GM08714 (cell line): ENCODE measurements at regions not wholly inside any gene's neighbourhood (a gene's known extent, or its start where the extent isn't known, plus 50 kb on each side); places are given as distances from the start of the nearest gene placed in this dataset.

Experiments
- H3K4me3 ChIP-seq: fragments of 200-500 bp; sonication (Bioruptor generic); 2 replicates; pipeline ENCODE4 v1.5.1; 2014; ENCODE audit warnings: mild to moderate bottlenecking, low read length, inconsistent platforms
- ZNF274 ChIP-seq: IDR thresholded peaks from 2 replicates; pipeline ENCODE4 v1.6.1; 2012; ENCODE audit warnings: mild to moderate bottlenecking, low read depth, low read length

DNA sequence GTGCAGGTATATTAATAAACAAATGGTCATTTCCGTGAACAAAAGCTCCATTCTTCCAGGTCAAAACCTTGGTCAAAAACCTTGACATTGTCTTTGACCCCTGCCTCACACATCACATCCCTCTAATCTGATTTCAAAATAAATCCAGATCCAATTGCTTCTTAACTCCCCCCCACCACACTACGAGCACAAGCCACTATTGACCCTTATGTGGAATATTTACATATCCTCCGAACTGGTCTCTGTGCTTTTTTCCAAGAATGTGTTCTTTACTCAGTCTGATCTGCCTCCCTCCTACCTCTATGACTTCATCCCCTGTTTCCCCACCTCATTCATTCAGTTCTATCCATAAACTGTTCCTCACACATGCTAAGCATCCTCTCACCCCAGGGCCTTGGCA, 313.6 kb upstream of the NPVF start:
- no peak for TF ChIP-seq ZNF274
- no peak overlapping the region for H3K4me3 ChIP-seq

DNA sequence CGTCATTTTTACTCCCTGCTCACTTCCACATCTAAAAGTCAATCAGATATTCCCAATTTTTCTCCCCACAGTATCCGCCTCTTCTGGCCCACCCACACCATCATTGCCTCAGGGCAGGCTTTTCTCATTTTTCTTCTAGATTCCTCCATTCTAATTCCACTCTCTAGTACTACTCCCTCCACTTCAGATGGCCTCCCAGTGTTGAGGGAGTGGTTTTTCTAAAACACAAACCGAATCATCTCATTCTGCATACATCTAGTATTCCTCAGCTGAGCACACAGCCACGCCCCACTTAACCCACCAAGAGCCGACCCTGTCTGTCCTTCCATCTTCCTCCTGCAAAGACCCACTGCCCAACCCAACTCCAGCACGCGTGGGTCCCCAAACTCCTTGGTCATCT, 314.9 kb upstream of the NPVF start:
- TF ChIP-seq ZNF274 = no peak
- H3K4me3 ChIP-seq = no peak overlapping the region

DNA sequence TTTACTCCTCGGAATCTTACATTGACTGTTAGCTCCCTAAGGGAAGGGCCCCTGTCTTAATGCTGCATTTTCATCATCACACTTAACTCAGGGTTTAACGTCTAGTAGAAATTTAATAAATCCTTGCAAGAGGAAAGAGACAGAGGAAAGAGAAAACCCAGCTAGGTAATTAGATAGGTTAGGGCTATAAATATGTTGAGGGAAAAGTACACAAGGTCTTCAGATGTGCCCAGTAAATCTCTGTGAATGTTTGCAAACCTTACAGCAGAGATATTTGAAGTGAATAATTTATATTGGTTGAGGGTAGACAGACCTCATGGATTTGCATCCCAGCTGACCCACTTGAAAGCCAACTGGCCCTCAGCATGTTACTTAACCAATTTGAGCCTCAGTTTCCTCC, 315.5 kb upstream of the NPVF start:
- no peak overlapping the region for H3K4me3 ChIP-seq
- no peak for TF ChIP-seq ZNF274

DNA sequence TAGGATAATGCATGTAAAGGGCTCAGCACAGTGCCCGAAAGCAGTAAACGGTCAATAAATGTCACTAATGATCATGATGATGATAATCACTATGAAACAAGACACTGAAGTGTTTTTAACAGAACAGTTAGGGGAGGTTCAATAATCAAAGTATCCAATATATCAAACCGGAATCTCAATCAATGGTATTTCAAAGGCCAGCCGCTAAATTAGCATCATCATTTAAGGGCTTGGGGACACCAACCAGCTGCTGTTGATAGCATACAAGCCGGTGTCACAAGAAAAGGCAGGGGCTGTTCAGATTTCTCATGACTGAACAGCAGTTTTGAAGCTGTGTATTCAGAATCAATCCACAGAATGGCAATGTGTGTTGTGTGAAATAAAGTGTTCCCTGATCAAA, 316.0 kb upstream of the NPVF start:
- H3K4me3 ChIP-seq = no peak overlapping the region
- TF ChIP-seq ZNF274 = no peak

DNA sequence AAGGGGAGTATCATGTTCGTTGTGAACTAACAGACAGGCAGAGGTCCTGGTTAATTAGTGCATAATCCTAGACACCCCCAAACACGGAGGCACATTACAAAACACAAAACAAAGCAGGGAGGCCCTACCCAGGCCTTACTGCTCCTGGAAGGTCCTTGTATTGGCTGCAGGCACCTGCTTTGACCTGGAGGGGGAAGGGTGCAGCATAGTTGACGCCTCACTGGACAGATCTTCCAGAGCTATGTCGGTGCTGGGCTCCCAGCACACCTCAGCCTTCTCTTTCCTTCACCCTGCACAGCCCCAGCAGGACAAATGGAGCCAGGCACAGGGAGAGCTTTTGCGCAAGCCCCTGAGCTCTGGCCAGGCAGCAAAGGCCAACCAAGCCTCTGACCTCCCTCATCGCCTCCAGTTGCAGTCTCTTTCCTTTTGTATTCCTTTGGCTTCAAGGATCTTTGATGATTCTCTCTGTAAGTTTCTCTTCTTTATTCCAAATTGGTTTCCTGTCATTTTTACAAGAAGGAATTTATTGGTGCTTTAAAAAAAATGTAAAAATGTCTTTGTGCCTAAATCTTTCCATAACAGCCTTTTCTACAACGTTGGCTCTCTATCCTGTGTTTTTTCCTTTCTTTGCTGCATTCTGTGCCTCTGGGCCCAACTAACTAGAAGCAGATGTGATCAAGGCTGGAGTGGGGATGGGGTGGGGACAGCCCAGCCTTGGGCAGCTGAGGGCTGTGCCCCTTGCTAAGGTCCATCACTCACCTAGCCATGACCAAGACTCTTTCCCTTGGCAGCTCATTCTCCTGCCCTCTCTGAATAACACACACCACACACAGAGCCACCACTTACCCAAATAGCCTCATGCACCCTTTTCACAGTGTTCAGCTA, 317.1 kb upstream of the NPVF start:
- H3K4me3 ChIP-seq = no peak overlapping the region
- no peak for TF ChIP-seq ZNF274

DNA sequence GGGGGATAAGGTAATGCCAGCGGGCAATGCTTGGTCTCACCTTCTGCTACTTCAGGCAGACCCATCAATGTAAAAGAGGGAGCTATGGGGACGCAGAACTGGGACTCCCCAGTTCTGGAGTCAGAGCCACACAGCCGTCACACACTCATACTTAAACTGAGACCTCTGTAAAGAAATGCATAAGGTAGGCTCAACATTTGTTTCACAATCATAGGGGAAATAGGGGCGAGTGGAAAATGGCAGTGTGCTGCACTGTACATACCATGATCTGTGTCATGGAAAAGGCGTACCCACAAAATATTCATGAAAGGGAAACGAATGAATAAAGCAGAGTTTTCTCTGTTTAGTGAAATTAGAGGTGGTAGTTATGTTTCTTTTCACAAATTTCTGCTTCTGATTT, 318.0 kb upstream of the NPVF start:
- H3K4me3 ChIP-seq = no peak overlapping the region
- TF ChIP-seq ZNF274 = no peak

DNA sequence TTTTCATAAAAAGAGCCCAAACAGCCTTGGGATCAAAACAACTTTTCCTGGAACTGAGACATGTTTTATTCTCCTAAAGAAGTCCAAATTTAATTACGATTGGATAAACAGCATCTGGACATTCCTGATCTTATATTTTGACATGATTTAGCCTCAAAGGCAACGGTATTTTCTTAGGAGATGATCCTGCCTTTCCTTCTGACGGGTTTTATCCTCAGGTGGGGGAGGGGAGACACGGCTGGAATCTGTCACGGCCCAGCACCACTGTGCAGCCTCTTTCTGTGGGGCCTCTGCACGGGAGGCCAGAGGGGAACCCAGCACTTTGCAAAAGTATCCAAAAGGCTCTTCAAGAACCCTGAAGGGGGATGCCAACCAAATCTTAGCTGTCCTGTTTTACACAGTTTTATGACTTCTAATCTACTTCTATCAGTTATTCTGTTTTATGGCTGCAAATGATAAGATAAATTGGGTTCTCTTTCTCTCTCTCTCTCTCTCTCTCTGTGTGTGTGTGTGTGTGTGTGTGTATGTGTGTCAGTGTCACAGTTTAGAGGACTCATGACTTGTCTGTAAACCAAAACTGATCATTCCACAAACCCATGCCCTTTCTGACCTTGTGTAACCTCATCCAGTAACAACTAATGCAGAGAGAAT, 321.1 kb upstream of the NPVF start:
- no peak overlapping the region for H3K4me3 ChIP-seq

DNA sequence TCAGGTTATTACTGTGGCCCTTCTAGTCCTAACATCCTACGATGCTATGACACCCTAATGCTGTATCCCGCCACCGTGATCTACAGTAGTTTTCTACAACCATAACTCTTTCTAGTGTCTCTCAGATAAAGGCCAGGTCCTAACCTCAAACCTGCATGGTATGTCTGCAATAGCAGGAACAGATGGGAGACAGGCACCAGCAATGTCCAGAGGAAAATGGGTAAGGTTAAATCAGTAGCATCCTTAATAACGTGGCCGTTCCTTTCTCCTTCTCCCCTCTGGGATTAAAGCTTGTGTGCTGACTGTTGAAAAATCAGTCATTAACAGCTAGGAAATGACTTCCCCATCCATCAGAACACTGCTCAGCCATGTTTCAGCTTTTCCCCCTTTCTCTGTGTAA, 321.9 kb upstream of the NPVF start:
- H3K4me3 ChIP-seq = no peak overlapping the region
- no peak for TF ChIP-seq ZNF274

More for the DNA sequence above, 321.1 kb upstream of the NPVF start:
- no peak for TF ChIP-seq ZNF274

DNA sequence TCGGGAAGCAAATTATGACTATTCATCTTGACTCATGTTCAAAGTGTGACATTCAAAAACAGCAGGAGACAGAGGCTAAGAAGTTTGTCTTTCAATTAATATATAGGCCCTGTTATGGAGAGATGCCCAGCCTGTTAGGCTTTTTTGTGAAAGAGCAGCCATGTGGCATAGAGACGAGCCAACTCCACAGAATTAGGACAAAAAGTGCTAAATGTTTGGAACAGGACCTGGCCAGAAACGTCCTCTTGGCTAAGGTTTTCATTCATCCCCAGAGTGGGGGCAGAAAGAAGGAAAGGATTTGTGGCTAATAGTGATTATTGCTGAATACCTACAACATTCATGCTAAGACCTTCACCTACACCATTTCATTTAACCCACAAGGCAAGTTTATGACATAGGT, 324.7 kb upstream of the NPVF start:
- H3K4me3 ChIP-seq = no peak overlapping the region
- no peak for TF ChIP-seq ZNF274

DNA sequence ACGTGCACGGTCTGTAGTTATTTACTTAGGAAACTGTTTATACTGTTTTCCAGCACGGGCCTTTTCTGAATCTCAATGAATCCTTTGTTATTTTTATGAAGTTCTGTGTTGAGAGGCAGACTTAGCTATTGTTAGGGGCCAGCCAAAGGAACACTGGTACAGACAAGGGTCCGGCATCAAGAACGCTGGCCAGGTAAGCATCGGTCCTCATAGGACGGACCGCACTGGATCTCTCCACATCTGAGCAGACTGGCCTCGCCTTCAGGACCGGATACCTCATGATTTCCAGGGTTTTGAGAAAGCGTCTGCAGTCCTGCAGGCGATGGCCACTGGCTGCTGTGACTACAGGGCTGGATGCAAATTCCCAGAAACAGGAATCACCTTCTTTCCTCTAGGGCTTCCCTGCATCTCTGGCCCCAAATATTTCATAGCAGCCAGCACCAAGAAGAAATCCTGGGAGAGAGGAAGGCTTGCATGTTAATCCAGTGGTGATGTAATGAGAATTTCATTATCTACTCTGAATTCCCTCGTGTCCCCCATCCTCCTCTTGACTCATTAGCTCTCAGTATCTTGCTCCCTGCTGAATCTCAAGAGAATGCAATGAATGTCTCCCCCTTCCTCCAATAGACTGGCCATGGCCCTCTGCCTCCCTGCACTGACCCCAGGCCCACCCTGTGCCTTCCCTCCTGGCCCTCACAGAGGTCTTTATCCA, 325.4 kb upstream of the NPVF start:
- no peak for TF ChIP-seq ZNF274
- no peak overlapping the region for H3K4me3 ChIP-seq

DNA sequence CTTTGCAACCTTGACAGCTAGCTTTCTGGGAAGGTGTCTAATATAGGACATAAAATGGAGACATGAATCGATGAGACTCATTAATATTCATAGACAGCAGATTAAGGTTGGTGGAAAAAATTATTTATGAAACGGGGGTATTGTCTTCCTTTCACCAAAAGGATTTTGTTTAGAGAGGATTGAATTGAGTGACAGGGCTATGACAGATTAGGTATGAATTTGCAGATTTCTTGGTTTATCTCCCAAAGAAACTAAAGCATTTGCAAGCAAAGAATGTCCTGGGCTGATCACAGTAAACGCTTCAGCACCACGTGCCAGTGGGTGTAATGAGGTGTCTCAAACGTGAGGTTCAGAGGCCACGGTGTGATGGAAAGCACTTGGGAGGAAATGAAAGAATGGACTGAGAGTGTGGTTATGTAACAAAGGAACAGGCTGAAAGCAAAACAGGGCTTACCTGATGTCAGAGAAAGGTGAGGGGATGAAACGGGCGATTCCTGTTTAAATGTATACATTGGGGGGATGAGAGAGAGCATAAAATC, 329.2 kb upstream of the NPVF start:
- no peak overlapping the region for H3K4me3 ChIP-seq
- no peak for TF ChIP-seq ZNF274

DNA sequence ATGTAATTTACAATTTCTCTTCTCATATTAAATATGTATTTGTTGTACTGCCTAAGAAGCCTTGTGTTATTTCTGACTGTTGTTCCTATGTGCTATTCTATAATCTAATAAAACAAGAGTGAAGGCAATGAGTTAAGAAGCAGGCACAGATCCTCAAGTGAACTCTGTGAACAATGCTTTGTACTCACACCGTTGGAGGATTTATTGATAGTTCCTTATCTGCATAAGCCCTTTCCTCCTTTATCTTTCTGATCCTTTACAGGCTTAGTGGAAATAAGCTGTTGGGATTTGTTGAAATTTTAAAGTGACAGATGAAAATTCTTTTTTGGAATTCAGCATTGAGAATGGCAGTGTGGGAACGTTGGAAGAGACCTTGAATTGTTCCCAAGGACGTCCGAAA, 329.6 kb upstream of the NPVF start:
- no peak for TF ChIP-seq ZNF274
- no peak overlapping the region for H3K4me3 ChIP-seq

DNA sequence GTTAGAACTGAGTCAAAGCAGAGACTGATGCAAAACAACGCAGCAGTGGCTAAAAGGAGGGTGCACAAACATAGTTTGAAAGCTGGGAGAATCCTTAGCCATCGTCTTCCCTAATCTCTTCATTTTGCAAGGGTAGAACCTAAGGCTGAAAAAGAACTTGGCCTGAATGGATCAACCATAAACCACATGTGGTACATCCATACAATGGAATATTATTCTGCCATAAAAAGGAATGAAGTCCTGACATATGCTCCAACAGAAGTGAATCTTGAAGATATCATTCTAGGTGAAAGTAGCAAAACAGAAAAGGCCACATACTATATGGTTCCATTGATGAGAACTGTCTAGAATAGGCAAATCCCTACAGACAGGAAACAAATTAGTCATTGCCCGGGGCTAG, 330.3 kb upstream of the NPVF start:
- no peak for TF ChIP-seq ZNF274
- H3K4me3 ChIP-seq = no peak overlapping the region

DNA sequence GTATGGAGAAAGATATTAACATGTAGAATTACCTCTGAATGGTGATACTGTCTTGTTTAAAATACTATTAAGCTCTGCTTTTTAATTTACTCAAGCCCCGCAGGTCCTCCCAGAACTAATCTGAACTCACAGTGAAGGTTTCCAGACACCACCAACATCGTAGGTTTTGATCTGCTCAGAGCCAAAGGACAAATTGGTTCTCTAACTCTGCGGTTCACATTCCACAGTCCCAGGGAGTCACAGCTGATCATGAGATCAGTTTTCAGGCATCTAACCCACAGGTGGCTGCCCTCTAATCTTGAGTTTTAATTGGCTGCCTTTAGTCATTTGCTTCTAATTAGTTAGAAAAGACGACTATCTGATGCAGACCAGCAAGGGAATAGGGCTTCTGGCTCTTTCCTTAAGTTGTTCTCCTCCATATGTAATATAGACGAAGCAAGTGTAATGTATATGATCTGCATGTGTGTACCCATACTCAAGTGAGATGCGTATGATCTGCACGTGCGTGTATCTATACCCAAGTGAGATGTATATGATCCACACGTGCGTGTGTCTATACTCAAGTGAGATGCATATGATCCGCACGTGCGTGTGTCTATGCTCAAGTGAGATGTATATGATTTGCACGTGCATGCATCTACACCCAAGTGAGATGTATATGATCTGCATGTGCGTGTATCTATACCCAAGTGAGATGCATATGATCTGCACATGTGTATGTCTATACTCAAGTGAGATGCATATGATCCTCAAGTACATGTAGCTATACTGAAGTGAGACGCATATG, 331.5 kb upstream of the NPVF start:
- no peak for TF ChIP-seq ZNF274
- H3K4me3 ChIP-seq = no peak overlapping the region
